ENCODE measurements at regions not wholly inside any gene's neighbourhood (a gene's known extent, or its start where the extent isn't known, plus 50 kb on each side); places are given as distances from the start of the nearest gene placed in this dataset.

DNA sequence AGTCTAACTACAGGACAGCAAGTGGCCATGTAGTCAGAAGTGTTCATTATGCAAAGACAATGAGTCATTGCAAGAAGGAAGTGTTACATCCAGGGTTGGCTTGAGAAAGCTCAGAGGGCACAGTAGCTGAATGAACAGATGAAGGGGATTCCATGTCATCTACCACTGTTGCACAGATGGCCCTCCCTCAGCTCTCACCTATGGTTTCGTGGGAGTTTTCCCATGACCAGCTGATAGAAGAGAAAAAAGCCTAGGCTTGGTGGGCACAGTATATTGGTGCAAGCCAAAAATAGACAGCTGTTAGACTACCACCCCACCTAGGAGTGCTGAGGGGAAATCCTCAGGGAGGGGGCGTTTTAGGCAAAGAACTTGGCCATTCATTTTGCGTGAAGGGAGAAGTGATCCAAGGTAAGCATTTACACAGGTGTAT, 217.0 kb downstream of the DMRT2 start (continued):
- TF ChIP-seq, protein P1, sequence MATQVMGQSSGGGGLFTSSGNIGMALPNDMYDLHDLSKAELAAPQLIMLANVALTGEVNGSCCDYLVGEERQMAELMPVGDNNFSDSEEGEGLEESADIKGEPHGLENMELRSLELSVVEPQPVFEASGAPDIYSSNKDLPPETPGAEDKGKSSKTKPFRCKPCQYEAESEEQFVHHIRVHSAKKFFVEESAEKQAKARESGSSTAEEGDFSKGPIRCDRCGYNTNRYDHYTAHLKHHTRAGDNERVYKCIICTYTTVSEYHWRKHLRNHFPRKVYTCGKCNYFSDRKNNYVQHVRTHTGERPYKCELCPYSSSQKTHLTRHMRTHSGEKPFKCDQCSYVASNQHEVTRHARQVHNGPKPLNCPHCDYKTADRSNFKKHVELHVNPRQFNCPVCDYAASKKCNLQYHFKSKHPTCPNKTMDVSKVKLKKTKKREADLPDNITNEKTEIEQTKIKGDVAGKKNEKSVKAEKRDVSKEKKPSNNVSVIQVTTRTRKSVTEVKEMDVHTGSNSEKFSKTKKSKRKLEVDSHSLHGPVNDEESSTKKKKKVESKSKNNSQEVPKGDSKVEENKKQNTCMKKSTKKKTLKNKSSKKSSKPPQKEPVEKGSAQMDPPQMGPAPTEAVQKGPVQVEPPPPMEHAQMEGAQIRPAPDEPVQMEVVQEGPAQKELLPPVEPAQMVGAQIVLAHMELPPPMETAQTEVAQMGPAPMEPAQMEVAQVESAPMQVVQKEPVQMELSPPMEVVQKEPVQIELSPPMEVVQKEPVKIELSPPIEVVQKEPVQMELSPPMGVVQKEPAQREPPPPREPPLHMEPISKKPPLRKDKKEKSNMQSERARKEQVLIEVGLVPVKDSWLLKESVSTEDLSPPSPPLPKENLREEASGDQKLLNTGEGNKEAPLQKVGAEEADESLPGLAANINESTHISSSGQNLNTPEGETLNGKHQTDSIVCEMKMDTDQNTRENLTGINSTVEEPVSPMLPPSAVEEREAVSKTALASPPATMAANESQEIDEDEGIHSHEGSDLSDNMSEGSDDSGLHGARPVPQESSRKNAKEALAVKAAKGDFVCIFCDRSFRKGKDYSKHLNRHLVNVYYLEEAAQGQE (IDR thresholded peaks at IDR 0.05; ENCODE audit: unreplicated experiment), result no peak
- TF ChIP-seq, protein P2, sequence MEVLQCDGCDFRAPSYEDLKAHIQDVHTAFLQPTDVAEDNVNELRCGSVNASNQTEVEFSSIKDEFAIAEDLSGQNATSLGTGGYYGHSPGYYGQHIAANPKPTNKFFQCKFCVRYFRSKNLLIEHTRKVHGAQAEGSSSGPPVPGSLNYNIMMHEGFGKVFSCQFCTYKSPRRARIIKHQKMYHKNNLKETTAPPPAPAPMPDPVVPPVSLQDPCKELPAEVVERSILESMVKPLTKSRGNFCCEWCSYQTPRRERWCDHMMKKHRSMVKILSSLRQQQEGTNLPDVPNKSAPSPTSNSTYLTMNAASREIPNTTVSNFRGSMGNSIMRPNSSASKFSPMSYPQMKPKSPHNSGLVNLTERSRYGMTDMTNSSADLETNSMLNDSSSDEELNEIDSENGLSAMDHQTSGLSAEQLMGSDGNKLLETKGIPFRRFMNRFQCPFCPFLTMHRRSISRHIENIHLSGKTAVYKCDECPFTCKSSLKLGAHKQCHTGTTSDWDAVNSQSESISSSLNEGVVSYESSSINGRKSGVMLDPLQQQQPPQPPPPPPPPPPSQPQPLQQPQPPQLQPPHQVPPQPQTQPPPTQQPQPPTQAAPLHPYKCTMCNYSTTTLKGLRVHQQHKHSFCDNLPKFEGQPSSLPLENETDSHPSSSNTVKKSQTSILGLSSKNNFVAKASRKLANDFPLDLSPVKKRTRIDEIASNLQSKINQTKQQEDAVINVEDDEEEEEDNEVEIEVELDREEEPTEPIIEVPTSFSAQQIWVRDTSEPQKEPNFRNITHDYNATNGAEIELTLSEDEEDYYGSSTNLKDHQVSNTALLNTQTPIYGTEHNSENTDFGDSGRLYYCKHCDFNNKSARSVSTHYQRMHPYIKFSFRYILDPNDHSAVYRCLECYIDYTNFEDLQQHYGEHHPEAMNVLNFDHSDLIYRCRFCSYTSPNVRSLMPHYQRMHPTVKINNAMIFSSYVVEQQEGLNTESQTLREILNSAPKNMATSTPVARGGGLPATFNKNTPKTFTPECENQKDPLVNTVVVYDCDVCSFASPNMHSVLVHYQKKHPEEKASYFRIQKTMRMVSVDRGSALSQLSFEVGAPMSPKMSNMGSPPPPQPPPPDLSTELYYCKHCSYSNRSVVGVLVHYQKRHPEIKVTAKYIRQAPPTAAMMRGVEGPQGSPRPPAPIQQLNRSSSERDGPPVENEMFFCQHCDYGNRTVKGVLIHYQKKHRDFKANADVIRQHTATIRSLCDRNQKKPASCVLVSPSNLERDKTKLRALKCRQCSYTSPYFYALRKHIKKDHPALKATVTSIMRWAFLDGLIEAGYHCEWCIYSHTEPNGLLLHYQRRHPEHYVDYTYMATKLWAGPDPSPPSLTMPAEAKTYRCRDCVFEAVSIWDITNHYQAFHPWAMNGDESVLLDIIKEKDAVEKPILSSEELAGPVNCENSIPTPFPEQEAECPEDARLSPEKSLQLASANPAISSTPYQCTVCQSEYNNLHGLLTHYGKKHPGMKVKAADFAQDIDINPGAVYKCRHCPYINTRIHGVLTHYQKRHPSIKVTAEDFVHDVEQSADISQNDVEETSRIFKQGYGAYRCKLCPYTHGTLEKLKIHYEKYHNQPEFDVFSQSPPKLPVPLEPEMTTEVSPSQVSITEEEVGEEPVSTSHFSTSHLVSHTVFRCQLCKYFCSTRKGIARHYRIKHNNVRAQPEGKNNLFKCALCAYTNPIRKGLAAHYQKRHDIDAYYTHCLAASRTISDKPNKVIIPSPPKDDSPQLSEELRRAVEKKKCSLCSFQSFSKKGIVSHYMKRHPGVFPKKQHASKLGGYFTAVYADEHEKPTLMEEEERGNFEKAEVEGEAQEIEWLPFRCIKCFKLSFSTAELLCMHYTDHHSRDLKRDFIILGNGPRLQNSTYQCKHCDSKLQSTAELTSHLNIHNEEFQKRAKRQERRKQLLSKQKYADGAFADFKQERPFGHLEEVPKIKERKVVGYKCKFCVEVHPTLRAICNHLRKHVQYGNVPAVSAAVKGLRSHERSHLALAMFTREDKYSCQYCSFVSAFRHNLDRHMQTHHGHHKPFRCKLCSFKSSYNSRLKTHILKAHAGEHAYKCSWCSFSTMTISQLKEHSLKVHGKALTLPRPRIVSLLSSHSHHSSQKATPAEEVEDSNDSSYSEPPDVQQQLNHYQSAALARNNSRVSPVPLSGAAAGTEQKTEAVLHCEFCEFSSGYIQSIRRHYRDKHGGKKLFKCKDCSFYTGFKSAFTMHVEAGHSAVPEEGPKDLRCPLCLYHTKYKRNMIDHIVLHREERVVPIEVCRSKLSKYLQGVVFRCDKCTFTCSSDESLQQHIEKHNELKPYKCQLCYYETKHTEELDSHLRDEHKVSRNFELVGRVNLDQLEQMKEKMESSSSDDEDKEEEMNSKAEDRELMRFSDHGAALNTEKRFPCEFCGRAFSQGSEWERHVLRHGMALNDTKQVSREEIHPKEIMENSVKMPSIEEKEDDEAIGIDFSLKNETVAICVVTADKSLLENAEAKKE (CRISPR knock-in tag; IDR thresholded peaks at IDR 0.05), result no peak
- TF ChIP-seq JUNB (IDR thresholded peaks at IDR 0.05; ENCODE audit: unreplicated experiment), result no peak

DNA sequence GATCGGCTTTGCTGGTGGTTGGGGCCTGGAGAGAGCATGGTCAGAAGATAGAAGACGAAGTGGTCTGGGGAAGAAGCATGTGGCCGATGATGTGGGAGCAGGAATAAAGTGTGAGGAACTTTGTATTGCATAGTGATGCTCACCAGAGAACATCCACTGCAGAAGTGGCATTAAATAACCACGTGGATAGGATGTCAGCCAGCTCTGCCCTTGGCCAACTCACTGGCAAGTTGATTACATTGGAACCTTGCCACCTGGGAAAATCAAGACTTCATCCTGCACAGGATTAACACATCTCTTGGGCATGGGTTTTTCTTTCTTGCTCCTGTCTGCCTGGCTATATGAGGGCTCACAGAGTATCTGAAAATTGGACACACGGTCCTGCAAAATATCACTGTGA, 217.4 kb downstream of the DMRT2 start:
- Mint-ChIP-seq H3K27me3 (ENCODE audit: insufficient read depth, low read depth, poor library complexity) (peaks cover 5% of the 10 kb centered on the region), H3K4me3 (no peak overlapping the region), H3K36me3 (ENCODE audit: low read depth) (no peaks in the 10 kb centered on the region), H3K9me3 (no peaks in the 10 kb centered on the region; the same call in 2 of the 3 replicates), H3K4me1 (peaks cover 8% of the 10 kb centered on the region; the same call in 2 of the 3 replicates), H3K27ac (no peak overlapping the region)
- no peaks in the 10 kb centered on the region for H3K36me3 ChIP-seq (ENCODE audit: insufficient read depth)
- H4K20me1 ChIP-seq (replicated peaks; ENCODE audit: insufficient read depth), result no peaks in the 10 kb centered on the region
- no peaks in the 10 kb centered on the region for H3K27me3 ChIP-seq (ENCODE audit: insufficient read depth)
- no peaks in the 10 kb centered on the region for H3K4me1 ChIP-seq (ENCODE audit: insufficient read depth)
- H3F3A ChIP-seq (replicated peaks; ENCODE audit: low read depth), result no peaks in the 10 kb centered on the region
- H3K9me2 ChIP-seq (ENCODE audit: insufficient read depth), result peaks cover 10% of the 10 kb centered on the region; the same call in 1 of the 2 replicates
- no peak for ATAC-seq
- no peak for DNase-seq (ENCODE audit: low spot score)
- no peak overlapping the region for H3K27ac ChIP-seq (ENCODE audit: low read depth)
- no peak overlapping the region for H3K4me3 ChIP-seq
- H2AFZ ChIP-seq, result no peak overlapping the region
- no peak overlapping the region for H3K4me2 ChIP-seq
- no peaks in the 10 kb centered on the region for H3K79me2 ChIP-seq (replicated peaks; ENCODE audit: insufficient read depth)
- TF ChIP-seq, protein P1 (IDR thresholded peaks at IDR 0.05; ENCODE audit: unreplicated experiment), result no peak
- TF ChIP-seq ZNF114 (CRISPR knock-in tag; IDR thresholded peaks at IDR 0.05), result no peak

Measured in GM23338 (cell line).